ENCODE measurements at regions not wholly inside any gene's neighbourhood (a gene's known extent, or its start where the extent isn't known, plus 50 kb on each side); places are given as distances from the start of the nearest gene placed in this dataset.

DNA sequence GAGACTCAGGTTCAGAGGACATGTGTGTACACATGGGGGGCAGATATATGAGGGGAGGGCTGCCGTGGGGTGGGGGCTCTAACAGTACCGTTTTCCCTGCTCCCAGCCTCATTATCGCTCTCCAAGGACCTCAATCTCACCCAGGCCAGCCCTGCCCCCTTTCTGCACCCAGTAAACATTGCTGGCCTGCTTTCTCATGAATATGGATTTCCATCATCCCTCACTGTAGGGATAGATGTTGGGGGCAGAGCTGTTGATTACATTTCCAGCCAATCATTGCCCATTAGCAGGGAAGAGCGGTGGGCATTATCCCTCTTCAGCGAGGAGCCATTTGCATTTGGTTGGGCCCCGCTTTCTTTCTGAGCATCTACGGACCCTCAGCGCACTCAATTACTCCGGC lies 273.8 kb downstream of the RPS6KC1 start:
- ATAC-seq (no peak), DNase-seq (no peak)
- no peaks in the 10 kb centered on the region for H3K36me3 ChIP-seq (ENCODE audit: low read depth)
- no peaks in the 10 kb centered on the region for H3K4me1 ChIP-seq (ENCODE audit: low read depth)
- no peaks in the 10 kb centered on the region for H3K9me3 ChIP-seq
- TF ChIP-seq, protein P1, sequence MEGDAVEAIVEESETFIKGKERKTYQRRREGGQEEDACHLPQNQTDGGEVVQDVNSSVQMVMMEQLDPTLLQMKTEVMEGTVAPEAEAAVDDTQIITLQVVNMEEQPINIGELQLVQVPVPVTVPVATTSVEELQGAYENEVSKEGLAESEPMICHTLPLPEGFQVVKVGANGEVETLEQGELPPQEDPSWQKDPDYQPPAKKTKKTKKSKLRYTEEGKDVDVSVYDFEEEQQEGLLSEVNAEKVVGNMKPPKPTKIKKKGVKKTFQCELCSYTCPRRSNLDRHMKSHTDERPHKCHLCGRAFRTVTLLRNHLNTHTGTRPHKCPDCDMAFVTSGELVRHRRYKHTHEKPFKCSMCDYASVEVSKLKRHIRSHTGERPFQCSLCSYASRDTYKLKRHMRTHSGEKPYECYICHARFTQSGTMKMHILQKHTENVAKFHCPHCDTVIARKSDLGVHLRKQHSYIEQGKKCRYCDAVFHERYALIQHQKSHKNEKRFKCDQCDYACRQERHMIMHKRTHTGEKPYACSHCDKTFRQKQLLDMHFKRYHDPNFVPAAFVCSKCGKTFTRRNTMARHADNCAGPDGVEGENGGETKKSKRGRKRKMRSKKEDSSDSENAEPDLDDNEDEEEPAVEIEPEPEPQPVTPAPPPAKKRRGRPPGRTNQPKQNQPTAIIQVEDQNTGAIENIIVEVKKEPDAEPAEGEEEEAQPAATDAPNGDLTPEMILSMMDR (IDR thresholded peaks at IDR 0.05) = no peak
- intact Hi-C loops (cut with DNase I, micrococcal nuclease) = no loop called here
- H3K4me3 ChIP-seq = no peak overlapping the region

DNA sequence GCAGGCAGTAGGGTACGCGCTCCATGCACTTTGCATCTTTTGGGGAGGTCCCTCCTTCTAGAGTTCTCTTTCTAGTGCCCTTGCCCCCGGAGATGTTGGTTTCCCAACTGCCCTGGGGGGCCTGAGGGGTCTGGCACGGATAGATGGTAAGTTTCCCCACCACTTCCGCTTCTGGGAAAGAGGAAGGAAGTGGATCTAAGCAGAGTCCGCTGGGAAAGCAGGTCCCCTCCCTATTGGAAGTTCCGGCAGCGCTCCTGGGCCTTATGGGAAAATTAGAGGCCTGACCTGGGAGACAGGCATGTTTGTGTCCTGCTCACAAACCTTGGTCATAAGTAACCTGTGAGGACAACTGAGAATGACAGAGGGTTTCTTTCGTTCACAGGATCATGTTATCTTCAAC lies 274.4 kb downstream of the RPS6KC1 start:
- TF ChIP-seq, protein P1 (IDR thresholded peaks at IDR 0.05) = no peak
- Histone ChIP-seq H3K4me3 (no peak overlapping the region), H3K36me3 (ENCODE audit: low read depth) (no peaks in the 10 kb centered on the region), H3K4me1 (ENCODE audit: low read depth) (no peaks in the 10 kb centered on the region), H3K9me3 (no peaks in the 10 kb centered on the region)
- no peak for ATAC-seq
- intact Hi-C loops (cut with DNase I, micrococcal nuclease) = no loop called here
- DNase-seq = no peak

DNA sequence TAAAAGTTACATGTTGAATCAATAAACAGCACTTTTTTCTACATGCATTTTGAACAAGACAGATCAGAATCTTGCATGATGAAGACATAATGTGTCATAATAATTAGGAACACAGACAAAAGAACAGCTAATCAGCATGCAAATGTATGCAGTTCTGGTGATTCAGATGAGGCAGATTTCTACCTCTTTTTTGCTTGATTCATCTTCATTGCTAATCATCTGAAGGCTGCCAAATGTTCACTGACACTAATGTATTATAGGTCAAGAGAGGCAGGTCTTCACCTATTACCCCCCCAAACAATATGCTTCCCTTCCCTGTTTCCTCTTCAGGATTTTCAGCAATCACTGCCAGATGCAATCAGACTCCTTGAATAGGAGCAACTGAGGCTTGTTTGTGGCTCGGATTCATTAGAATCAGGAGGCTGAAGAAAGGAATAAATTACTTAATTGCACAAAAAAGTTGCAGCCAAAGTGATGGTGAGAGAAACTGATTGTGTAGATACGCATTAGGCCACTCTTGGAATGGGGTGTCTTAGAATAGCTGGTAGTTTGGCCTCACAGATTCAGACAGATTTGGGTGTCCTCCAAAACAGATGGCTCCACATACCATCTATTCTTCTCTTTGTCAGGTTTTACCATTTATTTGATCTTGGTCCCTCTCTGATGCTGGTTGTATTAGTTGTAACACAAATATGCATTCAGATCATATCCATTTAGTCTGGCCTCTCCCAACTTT lies 275.4 kb downstream of the RPS6KC1 start:
- DNase-seq (no peak), ATAC-seq (no peak)
- TF ChIP-seq, protein P1 (IDR thresholded peaks at IDR 0.05) = no peak
- intact Hi-C loops (cut with DNase I, micrococcal nuclease) = no loop called here
- Histone ChIP-seq H3K4me3 (no peak overlapping the region), H3K4me1 (ENCODE audit: low read depth) (no peaks in the 10 kb centered on the region), H3K36me3 (ENCODE audit: low read depth) (no peaks in the 10 kb centered on the region), H3K9me3 (no peaks in the 10 kb centered on the region)

DNA sequence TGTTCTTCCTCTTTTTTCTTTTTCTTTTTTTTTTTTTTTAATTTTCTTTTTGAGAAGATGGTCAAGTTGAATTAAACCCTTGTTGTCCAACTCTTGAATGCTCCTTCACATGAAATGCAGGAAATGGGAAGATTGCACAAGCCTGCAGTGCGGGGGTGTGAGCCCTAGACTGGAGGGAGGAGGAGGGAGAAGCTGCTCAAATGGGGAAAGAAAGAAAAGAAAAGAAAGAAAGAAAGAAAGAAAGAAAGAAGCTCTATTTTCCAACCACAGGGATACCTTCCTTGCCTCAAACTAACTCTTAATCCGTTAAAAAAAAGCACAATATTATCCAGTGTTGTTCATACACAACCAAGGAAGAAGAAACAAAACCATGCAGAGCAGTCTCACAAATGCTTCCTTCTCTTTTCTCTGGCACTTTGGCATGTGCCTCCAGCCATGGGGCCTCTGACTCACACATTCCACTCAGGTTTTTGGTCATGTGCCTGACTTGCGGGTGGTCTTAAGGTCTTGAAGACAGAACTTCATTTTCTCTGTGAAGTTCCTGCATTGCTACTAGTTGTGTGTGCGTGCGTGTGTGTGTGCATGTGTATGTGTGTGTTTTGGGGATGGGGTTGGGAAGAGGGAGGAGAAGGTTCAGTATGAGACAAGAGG lies 276.1 kb downstream of the RPS6KC1 start:
- Histone ChIP-seq H3K4me1 (ENCODE audit: low read depth) (no peaks in the 10 kb centered on the region), H3K9me3 (no peaks in the 10 kb centered on the region), H3K36me3 (ENCODE audit: low read depth) (no peaks in the 10 kb centered on the region), H3K4me3 (no peak overlapping the region)
- ATAC-seq (no peak), DNase-seq (peak in 2 of 3 donors; percentile 23 to 31)
- TF ChIP-seq, protein P1 (IDR thresholded peaks at IDR 0.05) = no peak
- intact Hi-C loops (cut with DNase I, micrococcal nuclease) = no loop called here

DNA sequence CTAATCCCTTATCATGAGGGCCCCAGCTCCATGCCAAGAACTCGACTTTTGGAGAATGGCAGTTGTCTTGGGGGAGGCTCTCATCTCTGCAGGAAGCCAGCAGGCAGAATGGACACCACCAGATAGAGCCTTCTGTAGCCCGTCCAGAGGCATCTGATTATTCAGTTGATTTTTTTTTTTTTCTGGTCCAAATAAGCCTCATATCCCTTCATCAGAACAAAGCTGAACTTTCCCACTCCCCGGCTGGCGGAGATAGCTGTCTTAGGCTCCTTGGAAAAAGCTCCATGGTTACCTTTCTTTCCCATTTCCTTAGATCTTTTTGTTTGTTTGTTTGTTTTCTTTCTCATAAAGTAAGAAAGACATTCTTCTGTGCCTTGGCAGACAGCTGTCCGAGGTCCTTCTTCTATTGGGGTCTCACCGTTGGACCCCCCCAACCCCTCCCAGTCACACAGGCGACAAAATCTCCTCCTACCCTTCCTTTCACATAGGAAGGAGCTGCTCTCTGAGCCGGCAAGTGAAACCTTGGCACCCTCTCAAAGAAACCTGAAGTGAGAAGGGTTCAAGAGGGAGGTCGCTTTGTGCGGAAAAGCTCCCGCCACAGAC lies 278.5 kb downstream of the RPS6KC1 start:
- intact Hi-C loops (cut with DNase I, micrococcal nuclease) = no loop called here
- Histone ChIP-seq H3K4me3 (no peak overlapping the region), H3K9me3 (no peaks in the 10 kb centered on the region), H3K36me3 (ENCODE audit: low read depth) (no peaks in the 10 kb centered on the region), H3K4me1 (ENCODE audit: low read depth) (no peaks in the 10 kb centered on the region)
- TF ChIP-seq, protein P1 (IDR thresholded peaks at IDR 0.05) = no peak
- DNase-seq (no peak), ATAC-seq (no peak)

Measured in mucosa of descending colon (tissue), 3 donors.